Small intestine (tissue), 7 donors: ENCODE measurements at regions not wholly inside any gene's neighbourhood (a gene's known extent, or its start where the extent isn't known, plus 50 kb on each side); places are given as distances from the start of the nearest gene placed in this dataset.

ENCODE experiments used
- DNase-seq, 2 donors: peaks; one replicate each; pipeline versions ENCODE4 v3.0.0 to v3.0.0-alpha.2; 2013
- FAIRE-seq: peaks from 2 replicates; lab custom pipeline; 2012; peaks lifted over from hg19 to GRCh38; lab: Jason Lieb, UNC
- H3K27ac ChIP-seq, 3 donors: one replicate each; pipeline ENCODE4 v1.5.1; 2013; ENCODE audit warnings: low read length in 2 of 3, mild to moderate bottlenecking in 2 of 3, control low read depth in 1 of 3, inconsistent platforms in 1 of 3, low read depth in 1 of 3, moderate library complexity in 1 of 3
- H3K27me3 ChIP-seq, 3 donors: one replicate each; pipeline ENCODE4 v1.6.1; 2013; ENCODE audit warnings: low read length in 3 of 3, inconsistent platforms in 1 of 3; ENCODE audit not compliant: control insufficient read depth in 3 of 3, insufficient read depth in 3 of 3
- H3K36me3 ChIP-seq, 3 donors: one replicate each; pipeline ENCODE4 v1.6.1; 2013; ENCODE audit warnings: low read length in 3 of 3, inconsistent platforms in 1 of 3, low read depth in 1 of 3, mild to moderate bottlenecking in 1 of 3, moderate library complexity in 1 of 3; ENCODE audit not compliant: control insufficient read depth in 3 of 3, insufficient read depth in 2 of 3
- H3K4me1 ChIP-seq, 3 donors: one replicate each; pipeline ENCODE4 v1.6.1; 2013; ENCODE audit warnings: low read length in 2 of 3, inconsistent platforms in 1 of 3, low read depth in 1 of 3, mild to moderate bottlenecking in 1 of 3, moderate library complexity in 1 of 3; ENCODE audit not compliant: control insufficient read depth in 3 of 3, insufficient read depth in 2 of 3
- H3K4me3 ChIP-seq, 3 donors: one replicate each; pipeline ENCODE4 v1.5.1; 2013; ENCODE audit warnings: low read length in 3 of 3, control low read depth in 1 of 3, inconsistent platforms in 1 of 3, low read depth in 1 of 3, mild to moderate bottlenecking in 1 of 3, moderate library complexity in 1 of 3
- H3K9me3 ChIP-seq, 2 donors: one replicate each; pipeline ENCODE4 v1.6.1; 2013; ENCODE audit warnings: low read depth in 1 of 2, low read length in 1 of 2; ENCODE audit not compliant: control insufficient read depth in 2 of 2, insufficient read depth in 1 of 2
- WGBS, 3 donors: extraction: QIAGEN DNeasy Blood & Tissue Kit; methylation state at CpG; one replicate each; pipeline ENCODE4 v1.1.7; 2013; 5-methylcytosine and 5-hydroxymethylcytosine counted together
- donor health status: healthy with polysubstance abuse.
- donor health status: control.
- donor health status: control.
- donor health status: Bipolar disorder and iron deficiency.
- donor health status: healthy.

DNA sequence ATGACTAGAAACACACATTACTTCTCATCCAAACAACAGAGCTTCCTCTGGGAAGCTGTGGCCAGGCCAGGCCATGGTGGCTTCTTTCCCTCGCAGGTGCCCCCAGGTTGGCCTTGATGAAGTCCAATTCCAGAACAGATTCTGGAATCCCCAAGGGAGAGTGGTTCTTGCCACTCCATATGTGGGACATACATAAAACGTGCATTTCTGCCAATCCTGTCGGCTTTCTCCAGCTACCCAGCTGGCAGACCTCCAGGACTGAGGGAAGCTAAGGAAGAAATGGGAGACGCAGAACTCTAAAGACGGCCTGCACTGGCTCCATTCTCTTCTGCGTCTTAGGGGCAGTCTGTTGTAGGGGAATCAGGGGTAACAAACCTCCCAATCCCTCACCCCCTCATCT is 219.2 kb upstream of the CDH5 start:
- 80 to 84% (median 82%) methylated on average over 6 of the region's 6 CpGs for whole genome bisulfite sequencing, 3 donors
- Histone ChIP-seq H3K9me3 (no peaks in the 10 kb centered on the region), H3K4me1 (peaks cover 0 to 2% (median 0%) of the 10 kb centered on the region in 3 donors), H3K27ac (no peak overlapping the region), H3K4me3 (no peak overlapping the region), H3K36me3 (no peaks in the 10 kb centered on the region), H3K27me3 (no peaks in the 10 kb centered on the region)
- DNase-seq (no peak), FAIRE-seq (no peak)

DNA sequence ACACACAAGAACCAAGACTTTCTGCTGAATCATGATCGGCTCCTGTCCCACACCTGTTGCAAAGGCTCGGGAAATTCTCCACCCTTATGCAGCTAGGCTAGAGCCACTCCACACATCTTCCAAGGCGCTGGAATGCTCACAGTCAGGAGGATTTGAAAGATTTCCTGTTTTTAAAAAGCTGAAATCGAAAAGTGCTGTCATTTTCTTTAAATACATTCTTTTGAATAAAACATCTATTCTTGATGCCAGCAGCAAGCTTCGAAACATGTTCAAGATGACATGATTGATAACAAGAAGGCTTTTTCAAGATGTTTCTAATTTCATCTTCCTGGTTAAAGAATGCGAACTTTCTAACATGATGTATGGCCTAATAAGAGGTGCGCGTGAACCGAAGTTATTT is 219.7 kb upstream of the CDH5 start:
- 74 to 83% (median 78%) methylated on average over 9 of the region's 9 CpGs for WGBS, 3 donors
- H3K27me3 ChIP-seq: no peaks in the 10 kb centered on the region
- FAIRE-seq (no peak), DNase-seq (no peak)
- no peak overlapping the region for H3K27ac ChIP-seq
- H3K36me3 ChIP-seq: no peaks in the 10 kb centered on the region
- no peak overlapping the region for H3K4me3 ChIP-seq
- no peaks in the 10 kb centered on the region for H3K9me3 ChIP-seq
- no peaks in the 10 kb centered on the region for H3K4me1 ChIP-seq

DNA sequence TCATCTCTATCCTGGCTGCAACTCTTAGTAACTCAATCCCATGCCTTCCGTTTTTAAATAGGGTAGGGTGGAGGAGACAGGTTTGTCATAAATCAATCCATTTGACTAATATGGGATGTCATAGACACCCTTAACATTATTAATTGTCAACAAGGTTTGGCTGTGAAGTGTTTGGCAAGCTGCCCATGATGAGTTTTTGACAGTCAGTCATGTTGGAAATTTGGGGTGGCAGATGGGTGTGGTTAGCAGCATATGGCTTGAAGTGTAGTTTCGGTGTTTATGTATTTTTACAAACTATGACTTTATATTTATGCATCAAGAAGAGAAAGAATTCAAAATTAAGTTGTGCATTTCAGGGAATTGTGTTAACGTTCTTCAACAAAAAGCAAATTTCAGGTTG is 221.8 kb upstream of the CDH5 start:
- DNase-seq (no peak), FAIRE-seq (no peak)
- no peak overlapping the region for H3K27ac ChIP-seq
- 80 to 85% (median 84%) methylated on average over 3 of the region's 3 CpGs for WGBS, 3 donors
- no peaks in the 10 kb centered on the region for H3K36me3 ChIP-seq
- no peaks in the 10 kb centered on the region for H3K27me3 ChIP-seq
- H3K4me3 ChIP-seq: no peak overlapping the region
- H3K9me3 ChIP-seq: no peaks in the 10 kb centered on the region
- H3K4me1 ChIP-seq: no peaks in the 10 kb centered on the region

DNA sequence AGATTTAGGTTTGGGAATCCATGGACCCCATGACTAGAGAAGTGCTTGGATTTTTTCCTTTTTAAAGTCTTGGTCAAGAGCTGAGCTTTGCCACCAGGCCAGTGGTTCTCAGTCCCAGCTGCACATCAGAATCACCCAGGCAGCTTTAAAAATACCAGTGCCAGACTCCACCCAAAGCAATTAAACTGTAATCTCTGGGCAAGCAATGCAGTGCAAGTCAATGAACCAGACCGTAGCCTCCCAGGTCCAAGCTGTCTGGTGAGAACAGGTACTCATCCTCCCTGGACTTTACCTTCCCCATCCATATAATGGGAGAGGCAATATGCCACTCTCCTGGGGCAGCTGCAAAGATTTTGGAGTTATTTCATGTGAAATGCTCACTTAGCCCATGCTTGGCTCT is 223.1 kb upstream of the CDH5 start:
- no peak for DNase-seq
- Histone ChIP-seq H3K36me3 (no peaks in the 10 kb centered on the region), H3K27ac (no peak overlapping the region), H3K4me1 (no peaks in the 10 kb centered on the region), H3K9me3 (no peaks in the 10 kb centered on the region), H3K27me3 (no peaks in the 10 kb centered on the region), H3K4me3 (no peak overlapping the region)
- WGBS, 3 donors: 25 to 63% (median 31%) methylated on average over 1 of the region's 1 CpG
- FAIRE-seq: no peak

DNA sequence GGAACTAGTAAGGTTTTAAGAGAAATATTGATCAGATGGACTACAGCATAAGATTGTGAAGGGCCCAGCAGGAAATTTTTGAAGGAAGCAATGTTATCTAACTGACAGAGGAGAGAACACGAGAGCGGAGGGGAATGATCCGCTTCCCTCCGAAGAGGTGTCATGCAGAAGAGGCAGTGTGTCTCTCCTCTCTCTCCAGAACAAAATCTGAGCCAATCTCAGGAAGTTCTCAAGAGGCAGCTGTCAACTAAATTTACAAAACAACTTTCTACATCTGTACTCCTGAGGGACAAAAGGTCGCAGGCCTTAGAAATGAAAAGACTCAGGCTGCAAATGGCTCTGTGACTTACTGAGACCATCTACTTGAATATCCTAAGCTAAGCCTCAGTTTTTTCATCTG is 224.6 kb upstream of the CDH5 start:
- no peaks in the 10 kb centered on the region for H3K36me3 ChIP-seq
- no peaks in the 10 kb centered on the region for H3K4me1 ChIP-seq
- WGBS, 3 donors: 80 to 84% (median 82%) methylated on average over 5 of the region's 5 CpGs
- no peaks in the 10 kb centered on the region for H3K9me3 ChIP-seq
- DNase-seq: no peak
- no peaks in the 10 kb centered on the region for H3K27me3 ChIP-seq
- FAIRE-seq: no peak
- no peak overlapping the region for H3K27ac ChIP-seq
- H3K4me3 ChIP-seq: no peak overlapping the region

DNA sequence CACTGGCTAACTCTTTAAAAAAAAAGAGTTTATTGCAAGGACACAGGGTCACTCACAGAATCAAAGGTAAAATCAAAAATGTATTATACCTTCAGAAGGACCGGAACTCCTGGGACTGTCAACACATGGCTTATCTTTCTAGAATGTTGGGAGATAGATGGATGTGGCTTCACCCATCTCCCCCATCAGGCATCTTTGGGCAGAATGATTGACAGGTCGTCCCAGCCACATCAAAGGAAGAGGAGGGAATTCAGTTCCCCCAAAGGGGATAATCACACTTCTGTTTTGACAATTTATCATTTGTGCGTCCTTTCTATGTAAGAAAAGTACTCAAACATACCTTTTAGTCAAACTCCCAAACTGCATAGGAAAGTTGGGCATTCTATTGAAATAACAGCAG is 228.6 kb upstream of the CDH5 start:
- no peaks in the 10 kb centered on the region for H3K4me1 ChIP-seq
- no peak for FAIRE-seq
- peaks cover 0 to under 1% (median 0%) of the 10 kb centered on the region in 3 donors for H3K27me3 ChIP-seq
- WGBS, 3 donors: 34 to 59% (median 47%) methylated on average over 3 of the region's 3 CpGs
- no peaks in the 10 kb centered on the region for H3K36me3 ChIP-seq
- no peaks in the 10 kb centered on the region for H3K9me3 ChIP-seq
- no peak for DNase-seq
- no peak overlapping the region for H3K27ac ChIP-seq
- no peak overlapping the region for H3K4me3 ChIP-seq

DNA sequence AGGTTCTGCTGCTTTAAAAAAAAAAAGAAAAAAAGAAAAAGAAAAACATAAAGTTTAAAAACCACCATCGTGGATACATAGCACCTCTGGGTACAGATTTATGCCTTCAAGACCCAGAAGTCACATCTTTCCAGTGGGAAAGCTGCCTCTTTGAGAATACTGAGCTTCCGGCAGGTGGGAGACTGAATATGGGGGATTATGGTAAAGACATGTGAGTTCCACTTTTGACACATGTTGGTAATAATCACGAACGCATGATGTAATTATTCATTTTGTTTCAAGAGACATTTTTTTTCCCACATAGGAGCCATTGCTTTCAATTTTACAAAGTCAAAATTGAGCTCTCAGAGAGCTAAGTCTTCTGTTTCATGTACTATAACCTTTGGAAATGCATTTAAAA is 229.7 kb upstream of the CDH5 start:
- no peak for FAIRE-seq

DNA sequence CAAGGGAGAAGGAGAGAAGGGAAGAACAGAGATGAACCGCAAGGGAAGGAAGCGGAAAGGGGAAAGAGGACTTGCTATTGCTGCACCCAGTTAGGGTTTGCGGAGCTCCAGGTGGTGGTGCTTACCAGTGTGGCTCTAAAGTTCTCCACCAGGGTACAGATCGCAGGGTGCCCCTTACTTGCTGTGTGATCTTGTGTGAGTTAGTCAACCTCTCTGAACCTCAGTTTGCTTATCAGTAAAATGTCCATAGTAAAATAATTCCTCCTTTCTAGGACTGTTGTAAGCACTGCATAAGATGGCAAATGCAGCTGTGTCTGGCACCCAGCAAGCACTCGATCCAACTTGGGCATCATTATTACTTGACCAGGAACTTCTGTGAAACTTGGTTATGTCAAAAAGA is 230.7 kb upstream of the CDH5 start:
- 87 to 92% (median 89%) methylated on average over 5 of the region's 5 CpGs for WGBS, 3 donors
- no peaks in the 10 kb centered on the region for H3K9me3 ChIP-seq
- H3K27me3 ChIP-seq: peaks cover 0 to 3% (median 0%) of the 10 kb centered on the region in 3 donors
- no peak overlapping the region for H3K4me3 ChIP-seq
- no peaks in the 10 kb centered on the region for H3K36me3 ChIP-seq
- H3K4me1 ChIP-seq: no peaks in the 10 kb centered on the region
- no peak for FAIRE-seq
- no peak overlapping the region for H3K27ac ChIP-seq
- DNase-seq: no peak

More for the DNA sequence above, 229.7 kb upstream of the CDH5 start:
- H3K4me1 ChIP-seq: no peaks in the 10 kb centered on the region
- no peaks in the 10 kb centered on the region for H3K36me3 ChIP-seq
- no peak for DNase-seq
- H3K9me3 ChIP-seq: no peaks in the 10 kb centered on the region
- 70 to 74% (median 72%) methylated on average over 4 of the region's 4 CpGs for WGBS, 3 donors
- H3K4me3 ChIP-seq: no peak overlapping the region
- H3K27ac ChIP-seq: no peak overlapping the region
- H3K27me3 ChIP-seq: peaks cover 0 to 3% (median 0%) of the 10 kb centered on the region in 3 donors

DNA sequence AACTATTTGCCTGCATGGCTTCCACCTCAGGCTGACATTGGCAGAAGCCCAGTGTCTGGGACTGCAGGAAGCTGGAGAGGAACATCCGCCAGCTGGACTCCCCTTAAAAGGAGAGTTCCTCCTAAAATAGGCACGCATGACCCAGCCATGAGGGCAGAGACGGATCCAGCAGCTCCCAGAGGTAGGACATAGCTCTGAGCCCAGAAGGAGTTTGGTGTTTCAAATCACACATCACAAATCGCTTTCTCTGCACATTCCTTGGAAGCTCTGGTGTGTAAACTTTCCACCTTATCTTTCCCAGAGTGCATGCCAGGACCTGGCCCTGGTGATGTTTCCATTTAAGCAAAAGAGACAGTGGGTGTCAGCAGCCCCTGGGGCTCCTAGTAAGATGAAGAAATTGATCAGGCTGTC is 231.1 kb upstream of the CDH5 start:
- Histone ChIP-seq H3K27ac (no peak overlapping the region), H3K9me3 (no peaks in the 10 kb centered on the region), H3K4me1 (no peaks in the 10 kb centered on the region), H3K27me3 (peaks cover 0 to 6% (median 0%) of the 10 kb centered on the region in 3 donors), H3K4me3 (no peak overlapping the region), H3K36me3 (no peaks in the 10 kb centered on the region)
- FAIRE-seq: no peak
- 56 to 62% (median 58%) methylated on average over 4 of the region's 4 CpGs for WGBS, 3 donors
- no peak for DNase-seq
